H1 (cell line): ENCODE measurements at regions not wholly inside any gene's neighbourhood (a gene's known extent, or its start where the extent isn't known, plus 50 kb on each side); places are given as distances from the start of the nearest gene placed in this dataset.

Experiments
- ASH2L ChIP-seq: fragments of 200-600, 300-600 bp; sonication (generic); IDR thresholded peaks from one replicate; pipeline ENCODE4 v1.7.1; 2017; ENCODE audit warnings: low read length
- BCL11A ChIP-seq, 2 experiments: IDR thresholded peaks; one replicate each; pipeline ENCODE4 v1.6.1; 2011; ENCODE audit warnings: low read depth in 2 of 2, low read length in 2 of 2, mild to moderate bottlenecking in 2 of 2
- CBX5 ChIP-seq: fragments of 300-800, 300-1000 bp; sonication (generic); IDR thresholded peaks from 2 replicates; pipeline ENCODE4 v1.7.1; 2016; ENCODE audit warnings: antibody characterized with exemption, low read length, low read depth
- CHD1 ChIP-seq: IDR thresholded peaks from 2 replicates; pipeline ENCODE4 v1.6.1; 2012; ENCODE audit warnings: low read depth, low read length, improper control_type of control experiment
- E2F6 ChIP-seq: IDR thresholded peaks from 2 replicates; pipeline ENCODE4 v1.6.1; 2012; ENCODE audit warnings: inconsistent platforms
- GTF2F1 ChIP-seq: IDR thresholded peaks from 2 replicates; pipeline ENCODE4 v1.6.1; 2012; ENCODE audit warnings: low read depth, low read length, improper control_type of control experiment, borderline replicate concordance
- KDM4A ChIP-seq: IDR thresholded peaks from one replicate; pipeline ENCODE4 v1.7.1; 2012; ENCODE audit warnings: low read depth, mild to moderate bottlenecking, moderate library complexity, low read length, inconsistent platforms; ENCODE audit not compliant: severe bottlenecking
- NRF1 ChIP-seq: IDR thresholded peaks from 2 replicates; pipeline ENCODE4 v1.6.1; 2011; ENCODE audit warnings: mild to moderate bottlenecking, low read depth, low read length, improper control_type of control experiment
- POLR2AphosphoS5 ChIP-seq: IDR thresholded peaks from 2 replicates; pipeline ENCODE4 v1.6.1; 2011; ENCODE audit warnings: low read depth, low read length
- POU5F1 ChIP-seq: IDR thresholded peaks from 2 replicates; pipeline ENCODE4 v1.6.1; 2011; ENCODE audit warnings: low read depth, mild to moderate bottlenecking, low read length, moderate library complexity
- RAD21 ChIP-seq, 2 experiments: IDR thresholded peaks in 1 of 2; conservative IDR thresholded peaks in 1 of 2; 2 replicates each; pipeline ENCODE4 v1.6.1; 2011; ENCODE audit warnings: low read depth in 2 of 2, low read length in 2 of 2, improper control_type of control experiment in 1 of 2, inconsistent platforms in 1 of 2, mild to moderate bottlenecking in 1 of 2, moderate library complexity in 1 of 2
- RXRA ChIP-seq: IDR thresholded peaks from 2 replicates; pipeline ENCODE4 v1.6.1; 2011; ENCODE audit warnings: low read depth, mild to moderate bottlenecking, low read length, moderate library complexity; ENCODE audit not compliant: insufficient read depth
- SAP30 ChIP-seq: fragments of 300-600 bp; sonication (generic); IDR thresholded peaks from 2 replicates; pipeline ENCODE4 v1.7.1; 2012; ENCODE audit warnings: low read length, moderate library complexity, mild to moderate bottlenecking, inconsistent platforms; ENCODE audit not compliant: insufficient read depth, insufficient replicate concordance
- SIN3A ChIP-seq, 2 experiments: IDR thresholded peaks in 1 of 2; conservative IDR thresholded peaks in 1 of 2; 2 replicates each; pipeline ENCODE4 v1.6.1; 2011 to 2012; ENCODE audit warnings: low read length in 2 of 2, improper control_type of control experiment in 1 of 2, low read depth in 1 of 2, mild to moderate bottlenecking in 1 of 2
- SRF ChIP-seq: IDR thresholded peaks from 2 replicates; pipeline ENCODE4 v1.6.1; 2011; ENCODE audit warnings: mild to moderate bottlenecking, low read depth, low read length, moderate library complexity
- SUZ12 ChIP-seq: fragments of 200-600 bp; sonication (generic); IDR thresholded peaks from 2 replicates; pipeline ENCODE4 v1.6.1; 2012; ENCODE audit warnings: mild to moderate bottlenecking, inconsistent platforms, low read length, moderate library complexity, mixed read lengths
- TAF1 ChIP-seq: IDR thresholded peaks from 2 replicates; pipeline ENCODE4 v1.6.1; 2011; ENCODE audit warnings: mild to moderate bottlenecking, low read depth, low read length
- TBP ChIP-seq: IDR thresholded peaks from 2 replicates; pipeline ENCODE4 v1.6.1; 2011; ENCODE audit warnings: low read depth, low read length, improper control_type of control experiment
- USF2 ChIP-seq: IDR thresholded peaks from 2 replicates; pipeline ENCODE4 v1.6.1; 2011; ENCODE audit warnings: low read length, improper control_type of control experiment
- TF ChIP-seq, protein P1 (sequence below): IDR thresholded peaks from 2 replicates; pipeline ENCODE4 v1.6.1; 2012; ENCODE audit warnings: inconsistent platforms

DNA sequence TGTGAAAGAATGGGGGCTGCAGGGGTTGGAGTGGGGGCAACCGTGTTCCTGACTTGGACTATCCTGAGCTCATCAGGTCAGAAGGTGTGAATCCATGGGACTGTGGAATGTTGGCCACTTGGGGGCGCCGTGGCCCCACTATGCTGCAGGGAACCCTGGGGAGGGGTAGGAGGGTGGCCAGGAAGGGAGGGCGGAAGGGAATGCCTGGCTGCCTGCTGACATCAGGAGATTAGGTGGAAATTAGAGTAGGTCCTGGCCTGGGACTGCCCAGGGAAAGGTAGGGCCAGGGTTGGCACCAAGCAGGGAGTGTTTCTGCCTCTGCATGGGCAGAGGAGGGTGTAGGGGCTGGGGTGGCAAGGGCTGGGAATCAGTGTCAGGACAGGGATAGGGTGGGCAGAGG is 65.8 kb upstream of the PRSS58 start (continued):
- TF ChIP-seq RAD21 (IDR thresholded peaks at IDR 0.05 in 1 of 2, conservative IDR thresholded peaks at IDR 0.05 in 1 of 2; ENCODE audit: low read depth in 2 of 2, low read length in 2 of 2) (peak; percentile 81 to 88), USF2 (no peak), SRF (no peak), TAF1 (no peak), SAP30 (no peak), BCL11A (IDR thresholded peaks at IDR 0.05; ENCODE audit: low read depth in 2 of 2, low read length in 2 of 2) (no peak), RXRA (0 out of 2 replicates have a peak, but pooled peaks have one; percentile 40), ASH2L (no peak), POLR2AphosphoS5 (no peak), CHD1 (no peak), TBP (no peak), CBX5 (no peak), POU5F1 (no peak), E2F6 (no peak), SIN3A (conservative IDR thresholded peaks at IDR 0.05 in 1 of 2, IDR thresholded peaks at IDR 0.05 in 1 of 2; ENCODE audit: low read depth in 1 of 2, low read length in 2 of 2) (no peak), SUZ12 (no peak), NRF1 (no peak), GTF2F1 (no peak), KDM4A (no peak)
- TF ChIP-seq, protein P1, sequence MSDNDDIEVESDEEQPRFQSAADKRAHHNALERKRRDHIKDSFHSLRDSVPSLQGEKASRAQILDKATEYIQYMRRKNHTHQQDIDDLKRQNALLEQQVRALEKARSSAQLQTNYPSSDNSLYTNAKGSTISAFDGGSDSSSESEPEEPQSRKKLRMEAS = peak; percentile 36; the same call in 1 of the 2 replicates
